Liver (tissue), 8 donors: ENCODE measurements at regions not wholly inside any gene's neighbourhood (a gene's known extent, or its start where the extent isn't known, plus 50 kb on each side); places are given as distances from the start of the nearest gene placed in this dataset.
A peak's percentile ranks its signal among the peaks of the same experiment; 100 is the strongest.

Experiments
- DNase-seq: peaks from one replicate; pipeline ENCODE4 v3.0.0-alpha.2; 2017; ENCODE audit warnings: low spot score
- H3K27ac ChIP-seq, 2 donors: one replicate each; pipeline ENCODE4 v1.7.0; 2013; ENCODE audit warnings: inconsistent platforms in 2 of 2, low read length in 2 of 2, control low read depth in 1 of 2, low read depth in 1 of 2, mild to moderate bottlenecking in 1 of 2
- H3K27me3 ChIP-seq, 4 donors: one replicate each; pipeline versions ENCODE4 v1.6.1 to v1.7.0; 2013; ENCODE audit warnings: low read length in 3 of 4, inconsistent platforms in 1 of 4, mild to moderate bottlenecking in 1 of 4, moderate library complexity in 1 of 4; ENCODE audit not compliant: control insufficient read depth in 4 of 4, insufficient read depth in 4 of 4
- H3K36me3 ChIP-seq, 4 donors: one replicate each; pipeline versions ENCODE4 v1.6.1 to v1.7.0; 2013; ENCODE audit warnings: low read length in 3 of 4, mild to moderate bottlenecking in 3 of 4, low read depth in 1 of 4, moderate library complexity in 1 of 4; ENCODE audit not compliant: control insufficient read depth in 4 of 4, insufficient read depth in 3 of 4
- H3K4me1 ChIP-seq, 4 donors: one replicate each; pipeline versions ENCODE4 v1.6.1 to v1.7.0; 2013; ENCODE audit warnings: low read length in 3 of 4, mild to moderate bottlenecking in 3 of 4, moderate library complexity in 1 of 4; ENCODE audit not compliant: control insufficient read depth in 4 of 4, insufficient read depth in 4 of 4
- H3K4me3 ChIP-seq, 3 donors: one replicate each; pipeline versions ENCODE4 v1.6.1 to v1.7.0; 2013; ENCODE audit warnings: low read length in 3 of 3, control low read depth in 1 of 3, low read depth in 1 of 3, mild to moderate bottlenecking in 1 of 3
- H3K9ac ChIP-seq, 2 donors: one replicate each; pipeline ENCODE4 v1.7.0; 2013; ENCODE audit warnings: low read length in 2 of 2, mild to moderate bottlenecking in 2 of 2, moderate library complexity in 2 of 2, control low read depth in 1 of 2, low read depth in 1 of 2
- H3K9me3 ChIP-seq, 4 donors: one replicate each; pipeline versions ENCODE4 v1.6.1 to v1.7.0; 2013; ENCODE audit warnings: low read length in 3 of 4; ENCODE audit not compliant: control insufficient read depth in 4 of 4
- ATF3 ChIP-seq: IDR thresholded peaks from 2 replicates; pipeline ENCODE4 v1.6.1; 2016; ENCODE audit warnings: antibody characterized with exemption
- EGR1 ChIP-seq, 2 donors: IDR thresholded peaks; 2 replicates each; pipeline ENCODE4 v1.6.1; 2016 to 2018; ENCODE audit warnings: antibody characterized with exemption in 2 of 2, low read depth in 2 of 2
- FOXA1 ChIP-seq: IDR thresholded peaks from 2 replicates; pipeline ENCODE4 v1.6.1; 2016; ENCODE audit warnings: antibody characterized with exemption
- FOXA2 ChIP-seq: IDR thresholded peaks from 2 replicates; pipeline ENCODE4 v1.6.1; 2016; ENCODE audit warnings: antibody characterized with exemption
- GABPA ChIP-seq, 2 donors: IDR thresholded peaks in 1 of 2; conservative IDR thresholded peaks in 1 of 2; 2 replicates each; pipeline ENCODE4 v1.6.1; 2016; ENCODE audit warnings: antibody characterized with exemption in 2 of 2, mild to moderate bottlenecking in 1 of 2, moderate library complexity in 1 of 2
- HNF4A ChIP-seq, 2 donors: conservative IDR thresholded peaks; 2 replicates each; pipeline ENCODE4 v1.6.1; 2016; ENCODE audit warnings: antibody characterized with exemption in 2 of 2, mild to moderate bottlenecking in 2 of 2
- HNF4G ChIP-seq: IDR thresholded peaks from 2 replicates; pipeline ENCODE4 v1.6.1; 2016; ENCODE audit warnings: antibody characterized with exemption
- JUND ChIP-seq, 2 donors: IDR thresholded peaks; 2 replicates each; pipeline ENCODE4 v1.6.1; 2016; ENCODE audit warnings: antibody characterized with exemption in 2 of 2
- NR2F2 ChIP-seq: IDR thresholded peaks from 2 replicates; pipeline ENCODE4 v1.6.1; 2016; ENCODE audit warnings: antibody characterized with exemption
- RAD21 ChIP-seq, 2 donors: IDR thresholded peaks; 2 replicates each; pipeline ENCODE4 v1.6.1; 2016; ENCODE audit warnings: antibody characterized with exemption in 2 of 2, mild to moderate bottlenecking in 2 of 2
- REST ChIP-seq: IDR thresholded peaks from 2 replicates; pipeline ENCODE4 v1.6.1; 2016; ENCODE audit warnings: antibody characterized with exemption, mild to moderate bottlenecking
- RXRA ChIP-seq, 2 donors: IDR thresholded peaks; 2 replicates each; pipeline ENCODE4 v1.6.1; 2017 to 2018; ENCODE audit warnings: antibody characterized with exemption in 2 of 2, mild to moderate bottlenecking in 1 of 2
- SP1 ChIP-seq: IDR thresholded peaks from 2 replicates; pipeline ENCODE4 v1.6.1; 2018; ENCODE audit warnings: antibody characterized with exemption, mild to moderate bottlenecking
- TAF1 ChIP-seq: conservative IDR thresholded peaks from 2 replicates; pipeline ENCODE4 v1.6.1; 2016; ENCODE audit warnings: antibody characterized with exemption, mild to moderate bottlenecking
- YY1 ChIP-seq: IDR thresholded peaks from 2 replicates; pipeline ENCODE4 v1.6.1; 2016; ENCODE audit warnings: antibody characterized with exemption, mild to moderate bottlenecking
- WGBS: extraction: QIAGEN DNeasy Blood & Tissue Kit; methylation state at CpG from one replicate; pipeline ENCODE4 v1.1.7; 2013; 5-methylcytosine and 5-hydroxymethylcytosine counted together
- TF ChIP-seq, protein P1 (sequence below): IDR thresholded peaks from 2 replicates; pipeline ENCODE4 v1.6.1; 2016; ENCODE audit warnings: antibody characterized with exemption
- TF ChIP-seq, protein P2 (sequence below): IDR thresholded peaks from 2 replicates; pipeline ENCODE4 v1.6.1; 2016; ENCODE audit warnings: antibody characterized with exemption
- TF ChIP-seq, protein P3 (sequence below): fragments of 150-350 bp; IDR thresholded peaks from 2 replicates; pipeline ENCODE4 v1.5.1; 2017; ENCODE audit warnings: improper control_type of control experiment, low read depth, low read length; ENCODE audit not compliant: missing input control
- donor health status: healthy.
- donor health status: healthy.
- donor health status: healthy.
- donor health status: healthy.
- donor health status: healthy.

DNA sequence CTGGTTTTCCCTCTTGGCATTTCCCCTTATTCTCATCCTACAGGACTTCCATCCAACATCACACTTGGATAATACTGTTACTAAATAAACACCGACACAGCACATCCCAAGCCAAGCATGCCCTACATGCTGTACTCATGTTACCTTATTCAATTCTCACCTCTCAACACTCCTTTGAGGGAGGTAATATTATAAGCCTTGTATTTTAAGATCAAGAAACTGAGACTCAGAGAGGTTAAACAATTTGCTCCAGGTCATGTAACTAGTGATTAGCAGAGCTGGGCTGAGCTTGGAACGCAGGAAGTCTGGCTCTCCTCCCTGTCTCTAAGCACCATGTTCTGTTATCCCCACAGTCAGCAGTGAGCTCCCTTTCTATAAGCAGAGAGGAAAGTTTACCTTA is 333.6 kb upstream of the IGFBP7 start:
- no peak overlapping the region for H3K4me3 ChIP-seq
- no peaks in the 10 kb centered on the region for H3K9me3 ChIP-seq
- WGBS, result 40% methylated on average over 2 of the region's 2 CpGs
- H3K36me3 ChIP-seq, result no peaks in the 10 kb centered on the region
- DNase-seq, result no peak
- H3K27me3 ChIP-seq, result peaks cover 0 to 5% (median 1%) of the 10 kb centered on the region in 4 donors
- H3K4me1 ChIP-seq, result peaks cover 6 to 17% (median 13%) of the 10 kb centered on the region in 4 donors
- H3K27ac ChIP-seq, result no peak overlapping the region
- H3K9ac ChIP-seq, result no peak overlapping the region
- no peak for TF ChIP-seq RAD21 (IDR thresholded peaks at IDR 0.05)
- TF ChIP-seq, protein P1, sequence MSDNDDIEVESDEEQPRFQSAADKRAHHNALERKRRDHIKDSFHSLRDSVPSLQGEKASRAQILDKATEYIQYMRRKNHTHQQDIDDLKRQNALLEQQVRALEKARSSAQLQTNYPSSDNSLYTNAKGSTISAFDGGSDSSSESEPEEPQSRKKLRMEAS, result no peak
- TF ChIP-seq ATF3, result no peak
- no peak for TF ChIP-seq YY1
- no peak for TF ChIP-seq JUND (IDR thresholded peaks at IDR 0.05)
- TF ChIP-seq, protein P2, sequence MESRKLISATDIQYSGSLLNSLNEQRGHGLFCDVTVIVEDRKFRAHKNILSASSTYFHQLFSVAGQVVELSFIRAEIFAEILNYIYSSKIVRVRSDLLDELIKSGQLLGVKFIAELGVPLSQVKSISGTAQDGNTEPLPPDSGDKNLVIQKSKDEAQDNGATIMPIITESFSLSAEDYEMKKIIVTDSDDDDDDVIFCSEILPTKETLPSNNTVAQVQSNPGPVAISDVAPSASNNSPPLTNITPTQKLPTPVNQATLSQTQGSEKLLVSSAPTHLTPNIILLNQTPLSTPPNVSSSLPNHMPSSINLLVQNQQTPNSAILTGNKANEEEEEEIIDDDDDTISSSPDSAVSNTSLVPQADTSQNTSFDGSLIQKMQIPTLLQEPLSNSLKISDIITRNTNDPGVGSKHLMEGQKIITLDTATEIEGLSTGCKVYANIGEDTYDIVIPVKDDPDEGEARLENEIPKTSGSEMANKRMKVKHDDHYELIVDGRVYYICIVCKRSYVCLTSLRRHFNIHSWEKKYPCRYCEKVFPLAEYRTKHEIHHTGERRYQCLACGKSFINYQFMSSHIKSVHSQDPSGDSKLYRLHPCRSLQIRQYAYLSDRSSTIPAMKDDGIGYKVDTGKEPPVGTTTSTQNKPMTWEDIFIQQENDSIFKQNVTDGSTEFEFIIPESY, result no peak
- TF ChIP-seq REST, result no peak
- TF ChIP-seq EGR1 (IDR thresholded peaks at IDR 0.05; ENCODE audit: low read depth in 2 of 2), result no peak
- no peak for TF ChIP-seq NR2F2
- no peak for TF ChIP-seq HNF4G
- TF ChIP-seq FOXA1, result no peak

DNA sequence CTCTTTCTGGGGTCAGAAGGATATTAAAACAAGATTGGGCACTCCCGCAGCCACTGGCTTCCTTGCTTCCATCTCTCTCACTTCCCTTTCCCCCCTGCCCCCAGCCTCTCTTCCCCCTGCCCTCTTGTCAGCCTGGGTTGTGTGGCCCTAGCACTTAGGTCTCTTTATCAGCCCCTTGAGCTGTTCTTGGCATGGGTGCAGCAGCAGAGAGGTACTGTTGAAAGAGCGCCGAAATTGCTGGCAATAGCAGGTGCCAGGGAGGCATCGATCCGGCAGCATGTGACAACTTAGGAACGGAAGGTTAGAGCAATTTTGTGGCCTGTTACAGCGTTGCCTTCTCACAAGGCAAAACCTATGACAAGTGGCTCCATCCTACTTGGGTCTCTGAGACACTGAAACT is 333.1 kb upstream of the IGFBP7 start:
- H3K4me3 ChIP-seq, result no peak overlapping the region
- no peak overlapping the region for H3K9ac ChIP-seq
- no peaks in the 10 kb centered on the region for H3K9me3 ChIP-seq
- no peak overlapping the region for H3K27ac ChIP-seq
- no peak for DNase-seq
- WGBS, result 30% methylated on average over 7 of the region's 7 CpGs
- H3K27me3 ChIP-seq, result peaks cover 0 to 5% (median 1%) of the 10 kb centered on the region in 4 donors
- H3K36me3 ChIP-seq, result no peaks in the 10 kb centered on the region
- peaks cover 6 to 17% (median 13%) of the 10 kb centered on the region in 4 donors for H3K4me1 ChIP-seq
- TF ChIP-seq FOXA2, result peak; percentile 24
- no peak for TF ChIP-seq FOXA1
- no peak for TF ChIP-seq EGR1 (IDR thresholded peaks at IDR 0.05; ENCODE audit: low read depth in 2 of 2)
- no peak for TF ChIP-seq SP1
- no peak for TF ChIP-seq GABPA (IDR thresholded peaks at IDR 0.05 in 1 of 2, conservative IDR thresholded peaks at IDR 0.05 in 1 of 2)
- TF ChIP-seq YY1, result no peak
- TF ChIP-seq REST, result no peak
- TF ChIP-seq, protein P3, sequence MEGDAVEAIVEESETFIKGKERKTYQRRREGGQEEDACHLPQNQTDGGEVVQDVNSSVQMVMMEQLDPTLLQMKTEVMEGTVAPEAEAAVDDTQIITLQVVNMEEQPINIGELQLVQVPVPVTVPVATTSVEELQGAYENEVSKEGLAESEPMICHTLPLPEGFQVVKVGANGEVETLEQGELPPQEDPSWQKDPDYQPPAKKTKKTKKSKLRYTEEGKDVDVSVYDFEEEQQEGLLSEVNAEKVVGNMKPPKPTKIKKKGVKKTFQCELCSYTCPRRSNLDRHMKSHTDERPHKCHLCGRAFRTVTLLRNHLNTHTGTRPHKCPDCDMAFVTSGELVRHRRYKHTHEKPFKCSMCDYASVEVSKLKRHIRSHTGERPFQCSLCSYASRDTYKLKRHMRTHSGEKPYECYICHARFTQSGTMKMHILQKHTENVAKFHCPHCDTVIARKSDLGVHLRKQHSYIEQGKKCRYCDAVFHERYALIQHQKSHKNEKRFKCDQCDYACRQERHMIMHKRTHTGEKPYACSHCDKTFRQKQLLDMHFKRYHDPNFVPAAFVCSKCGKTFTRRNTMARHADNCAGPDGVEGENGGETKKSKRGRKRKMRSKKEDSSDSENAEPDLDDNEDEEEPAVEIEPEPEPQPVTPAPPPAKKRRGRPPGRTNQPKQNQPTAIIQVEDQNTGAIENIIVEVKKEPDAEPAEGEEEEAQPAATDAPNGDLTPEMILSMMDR, result peak; percentile 7
- TF ChIP-seq, protein P1, result peak; percentile 32
- TF ChIP-seq NR2F2, result no peak
- TF ChIP-seq ATF3, result no peak
- TF ChIP-seq HNF4G, result no peak
- peak in 1 of 2 donors; percentile 28 for TF ChIP-seq JUND (IDR thresholded peaks at IDR 0.05)
- peak in 1 of 2 donors; percentile 53 for TF ChIP-seq RXRA (IDR thresholded peaks at IDR 0.05)
- no peak for TF ChIP-seq TAF1
- TF ChIP-seq HNF4A (conservative IDR thresholded peaks at IDR 0.05), result peak in 1 of 2 donors; percentile 48
- no peak for TF ChIP-seq RAD21 (IDR thresholded peaks at IDR 0.05)
